HG03558 (cell line): ENCODE measurements at regions not wholly inside any gene's neighbourhood (a gene's known extent, or its start where the extent isn't known, plus 50 kb on each side); places are given as distances from the start of the nearest gene placed in this dataset.

ENCODE experiments used
- ATAC-seq: cut with Tn5 transposase; IDR thresholded peaks from one replicate; pipeline ENCODE4 v1.9.1; 2021; ENCODE audit warnings: moderate number of reproducible peaks; ENCODE audit not compliant: unreplicated experiment; ENCODE audit errors: extremely low read depth

- ATAC-seq = no peak
Observed at GRCh38 chr4:175946472-175947116, 119.0 kb upstream of the WDR17 start.

- no peak for ATAC-seq
Observed at GRCh38 chr4:175947117-175947722, 118.4 kb upstream of the WDR17 start.

- no peak for ATAC-seq
Observed at GRCh38 chr4:175951794-175952193, 113.8 kb upstream of the WDR17 start.

- ATAC-seq = no peak
Observed at GRCh38 chr4:175953116-175953515, 112.5 kb upstream of the WDR17 start.

- ATAC-seq = peak; percentile 86
Observed at GRCh38 chr4:175953960-175954521, 111.6 kb upstream of the WDR17 start.

- no peak for ATAC-seq
Observed at GRCh38 chr4:175954685-175955084, 111.0 kb upstream of the WDR17 start.

GRCh38 chr4:175961604-175962003, 104.0 kb upstream of the WDR17 start:
- peak; percentile 92 for ATAC-seq

GRCh38 chr4:175970072-175970471, 95.6 kb upstream of the WDR17 start:
- ATAC-seq = no peak

- ATAC-seq = no peak
Observed at GRCh38 chr4:175970724-175971123, 94.9 kb upstream of the WDR17 start.

GRCh38 chr4:175971388-175972179, 94.1 kb upstream of the WDR17 start:
- ATAC-seq = no peak

- ATAC-seq = no peak
Observed at GRCh38 chr4:175973027-175973923, 92.4 kb upstream of the WDR17 start.

- ATAC-seq = no peak
Observed at GRCh38 chr4:175983636-175984035, 82.0 kb upstream of the WDR17 start.

GRCh38 chr4:175986668-175987067, 79.0 kb upstream of the WDR17 start:
- no peak for ATAC-seq

GRCh38 chr4:175988511-175988910, 77.1 kb upstream of the WDR17 start:
- no peak for ATAC-seq

- no peak for ATAC-seq
Observed at GRCh38 chr4:175996206-175996605, 69.4 kb upstream of the WDR17 start.

GRCh38 chr4:175997291-175997690, 68.3 kb upstream of the WDR17 start:
- no peak for ATAC-seq

- ATAC-seq = no peak
Observed at GRCh38 chr4:175998782-175999181, 66.9 kb upstream of the WDR17 start.

GRCh38 chr4:175999944-176000343, 65.7 kb upstream of the WDR17 start:
- no peak for ATAC-seq

GRCh38 chr4:176001151-176002006, 64.3 kb upstream of the WDR17 start:
- no peak for ATAC-seq
